ENCODE measurements at regions not wholly inside any gene's neighbourhood (a gene's known extent, or its start where the extent isn't known, plus 50 kb on each side); places are given as distances from the start of the nearest gene placed in this dataset.

DNA sequence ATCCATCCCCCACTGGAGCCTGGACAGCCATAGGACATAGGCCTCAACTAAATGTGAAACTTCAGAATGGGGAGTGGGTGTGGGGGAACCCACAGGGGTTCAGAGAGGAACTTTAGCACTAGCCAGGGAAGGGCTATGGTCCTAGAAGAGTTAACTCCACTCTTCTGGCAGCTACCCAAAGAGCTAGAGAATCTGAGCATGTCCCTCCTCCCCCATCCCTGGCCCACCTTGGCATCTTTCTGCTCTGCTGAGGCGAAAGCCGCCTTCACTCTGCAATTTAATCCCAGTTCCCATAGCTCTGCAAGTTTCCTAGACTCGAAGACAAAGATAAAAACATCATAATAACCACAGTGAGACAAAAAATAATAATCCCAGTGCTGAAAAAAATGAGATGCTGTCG is 214.7 kb upstream of the RTL1 start:
- no peak overlapping the region for H3K4me3 ChIP-seq (ENCODE audit: low read length)
- DNase-seq (ENCODE audit: low read depth) = no peak
- TF ChIP-seq, protein P1, sequence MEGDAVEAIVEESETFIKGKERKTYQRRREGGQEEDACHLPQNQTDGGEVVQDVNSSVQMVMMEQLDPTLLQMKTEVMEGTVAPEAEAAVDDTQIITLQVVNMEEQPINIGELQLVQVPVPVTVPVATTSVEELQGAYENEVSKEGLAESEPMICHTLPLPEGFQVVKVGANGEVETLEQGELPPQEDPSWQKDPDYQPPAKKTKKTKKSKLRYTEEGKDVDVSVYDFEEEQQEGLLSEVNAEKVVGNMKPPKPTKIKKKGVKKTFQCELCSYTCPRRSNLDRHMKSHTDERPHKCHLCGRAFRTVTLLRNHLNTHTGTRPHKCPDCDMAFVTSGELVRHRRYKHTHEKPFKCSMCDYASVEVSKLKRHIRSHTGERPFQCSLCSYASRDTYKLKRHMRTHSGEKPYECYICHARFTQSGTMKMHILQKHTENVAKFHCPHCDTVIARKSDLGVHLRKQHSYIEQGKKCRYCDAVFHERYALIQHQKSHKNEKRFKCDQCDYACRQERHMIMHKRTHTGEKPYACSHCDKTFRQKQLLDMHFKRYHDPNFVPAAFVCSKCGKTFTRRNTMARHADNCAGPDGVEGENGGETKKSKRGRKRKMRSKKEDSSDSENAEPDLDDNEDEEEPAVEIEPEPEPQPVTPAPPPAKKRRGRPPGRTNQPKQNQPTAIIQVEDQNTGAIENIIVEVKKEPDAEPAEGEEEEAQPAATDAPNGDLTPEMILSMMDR (IDR thresholded peaks at IDR 0.05; ENCODE audit: insufficient read depth, low read depth, low read length, missing control alignments) = no peak

DNA sequence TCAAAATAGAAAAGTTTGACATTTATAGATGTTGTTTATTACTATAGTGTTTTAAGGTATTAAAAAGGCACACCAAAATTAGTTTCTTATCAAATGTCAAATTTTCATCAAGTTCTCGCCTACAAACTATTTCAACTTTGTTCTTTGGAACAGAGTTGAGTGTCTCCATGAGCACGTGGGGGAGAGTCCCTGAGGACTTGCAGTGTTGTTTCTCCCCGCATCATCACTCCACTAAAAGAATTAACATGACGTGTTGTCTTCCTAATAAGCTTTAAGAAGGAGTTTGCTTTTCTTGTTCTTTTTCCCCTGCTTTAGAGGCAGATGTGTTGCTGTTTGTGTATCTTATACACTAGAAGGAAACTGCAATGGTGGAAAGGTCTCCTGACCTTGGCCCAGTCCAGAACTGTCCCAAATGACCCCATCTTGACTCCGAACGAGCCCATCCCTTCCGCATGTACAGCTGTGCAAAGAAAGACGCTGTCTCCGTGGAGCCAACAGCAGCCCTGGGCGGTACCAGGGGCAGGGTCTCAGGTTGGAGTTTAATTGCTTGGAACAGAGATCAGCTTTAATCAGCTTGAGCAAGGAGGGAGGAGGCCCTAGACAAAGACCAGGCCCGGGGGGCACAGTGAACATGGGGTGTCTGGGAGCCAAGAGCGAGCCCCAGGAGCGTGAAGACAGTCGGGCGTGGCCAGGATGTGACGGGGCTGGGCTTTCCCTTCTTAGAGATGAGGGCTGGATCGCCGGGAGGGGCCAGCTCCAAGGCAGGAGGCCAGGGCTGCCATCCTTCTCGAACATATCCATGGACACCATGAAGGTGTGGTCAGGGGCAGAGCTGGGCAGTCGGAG is 215.4 kb upstream of the RTL1 start:
- H3K4me3 ChIP-seq (ENCODE audit: low read length) = no peak overlapping the region
- TF ChIP-seq, protein P1 (IDR thresholded peaks at IDR 0.05; ENCODE audit: insufficient read depth, low read depth, low read length, missing control alignments) = no peak
- DNase-seq (ENCODE audit: low read depth) = no peak

DNA sequence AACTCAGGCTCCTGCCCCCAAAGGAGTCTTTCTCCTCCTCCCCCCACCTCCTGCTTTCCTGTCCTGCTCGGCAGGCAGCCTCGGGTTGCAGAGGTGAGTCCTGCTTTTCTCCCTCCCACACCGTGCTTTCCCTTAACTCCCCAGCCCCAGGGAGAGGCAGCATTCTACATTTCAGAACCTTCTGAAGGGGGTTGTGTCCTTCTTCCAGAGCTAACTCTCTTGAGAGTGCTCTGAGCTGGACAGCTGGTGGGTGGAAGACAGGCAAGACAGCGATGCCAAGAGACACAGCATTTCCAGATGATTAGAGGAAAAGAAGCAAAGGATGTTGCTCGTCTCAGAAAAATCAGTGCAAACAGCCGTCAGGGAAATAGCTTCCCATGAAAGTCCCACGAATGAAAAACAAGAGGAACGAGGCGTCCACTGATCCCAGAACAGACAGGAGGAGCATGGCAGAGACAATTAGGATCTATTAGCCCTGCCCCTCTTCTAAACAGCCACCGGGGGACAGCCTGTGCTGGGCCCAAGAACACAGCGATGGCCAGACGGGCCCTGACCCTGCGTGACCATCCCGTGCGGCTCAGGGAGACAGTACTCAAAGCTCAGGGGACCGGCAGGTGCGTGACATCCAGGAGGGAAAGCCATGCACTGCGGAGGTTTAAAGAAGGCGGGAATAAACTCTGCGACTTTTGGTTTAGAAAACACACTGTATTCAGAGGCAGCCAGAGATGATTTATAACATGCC is 216.5 kb upstream of the RTL1 start:
- no peak for DNase-seq (ENCODE audit: low read depth)
- no peak overlapping the region for H3K4me3 ChIP-seq (ENCODE audit: low read length)

DNA sequence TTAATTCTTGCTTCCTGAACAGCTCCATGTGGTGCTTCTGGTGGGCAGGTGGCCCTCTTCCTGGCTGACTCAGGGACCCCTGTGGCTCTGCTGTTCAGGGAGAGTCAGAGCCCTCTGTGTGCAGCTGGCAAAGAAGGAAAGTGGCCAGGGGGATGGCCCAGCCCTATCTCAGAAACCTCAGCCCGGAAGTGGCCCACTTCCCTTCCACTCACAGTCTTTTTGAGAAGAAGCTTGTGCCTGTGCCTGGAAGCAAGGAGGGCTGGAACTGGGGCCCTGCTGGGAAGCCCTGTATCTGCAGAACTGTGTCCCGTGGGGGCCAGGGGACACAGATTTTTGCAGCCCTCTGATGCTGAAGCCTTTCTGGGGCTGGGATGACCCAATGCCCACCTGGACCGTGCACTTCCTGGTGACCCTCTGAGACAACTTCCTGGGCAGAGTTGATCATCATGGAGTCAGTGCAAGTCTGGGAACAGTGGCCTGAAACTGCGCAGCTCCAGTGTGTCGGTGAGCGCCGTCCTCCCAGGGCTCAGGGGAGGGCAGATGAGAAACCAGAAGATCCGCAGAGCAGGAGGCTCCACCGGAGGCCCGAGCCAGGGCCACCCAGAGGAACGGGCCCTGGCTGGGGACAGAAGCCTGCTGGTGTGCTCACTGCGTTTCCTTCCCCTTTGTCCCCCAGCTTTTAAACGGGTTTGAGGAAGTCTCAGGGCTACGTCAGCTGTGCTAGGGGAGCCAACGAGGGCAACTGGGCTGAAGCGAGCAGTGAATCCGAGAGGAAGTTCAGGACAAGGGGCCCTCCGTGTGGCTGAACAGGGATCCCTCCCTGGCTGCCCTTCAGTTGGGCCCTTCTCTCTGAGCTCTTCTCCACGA is 217.4 kb upstream of the RTL1 start:
- TF ChIP-seq, protein P1 (IDR thresholded peaks at IDR 0.05; ENCODE audit: insufficient read depth, low read depth, low read length, missing control alignments) = no peak
- DNase-seq (ENCODE audit: low read depth) = no peak
- H3K4me3 ChIP-seq (ENCODE audit: low read length) = no peak overlapping the region

More for the DNA sequence above, 216.5 kb upstream of the RTL1 start:
- TF ChIP-seq, protein P1 (IDR thresholded peaks at IDR 0.05; ENCODE audit: insufficient read depth, low read depth, low read length, missing control alignments) = no peak

DNA sequence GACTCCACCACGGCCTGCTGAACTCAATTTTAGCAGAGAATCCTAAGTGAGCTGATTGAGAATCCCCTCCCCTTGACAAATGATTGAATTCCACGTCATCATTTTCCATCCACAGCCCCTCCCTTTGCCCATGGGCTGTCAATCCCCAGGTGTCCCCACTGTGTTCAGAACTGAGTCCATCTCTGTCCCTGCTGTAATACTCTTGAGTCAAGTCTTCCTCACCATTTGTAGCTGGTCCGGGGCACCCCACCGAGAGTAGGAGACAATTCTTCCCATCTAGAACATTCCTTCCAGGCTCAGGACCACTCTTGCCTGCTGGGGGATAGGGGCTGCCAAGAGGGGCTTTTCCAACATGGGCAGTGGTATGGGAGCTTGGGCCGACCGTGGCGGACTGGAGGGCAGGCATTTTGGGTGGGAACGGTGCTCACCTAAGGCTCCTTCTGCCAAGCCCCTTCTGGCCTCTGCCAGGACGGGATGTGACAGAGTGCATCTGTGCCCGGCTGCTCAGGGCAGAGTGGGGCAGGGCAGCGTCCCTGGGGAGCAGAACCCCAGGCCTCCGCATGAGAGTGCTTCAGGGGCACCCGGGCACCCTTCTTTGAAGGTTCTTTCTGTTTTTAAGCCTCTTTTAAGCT is 218.1 kb upstream of the RTL1 start:
- no peak for DNase-seq (ENCODE audit: low read depth)
- H3K4me3 ChIP-seq (ENCODE audit: low read length) = no peak overlapping the region
- TF ChIP-seq, protein P1 (IDR thresholded peaks at IDR 0.05; ENCODE audit: insufficient read depth, low read depth, low read length, missing control alignments) = no peak

All from epithelial cell of esophagus (primary cell).